GM18507 (cell line): ENCODE measurements at regions not wholly inside any gene's neighbourhood (a gene's known extent, or its start where the extent isn't known, plus 50 kb on each side); places are given as distances from the start of the nearest gene placed in this dataset.

Experiments
- DNase-seq: peaks from one replicate; pipeline ENCODE4 v3.0.0; 2011; ENCODE audit warnings: low read depth; ENCODE audit not compliant: insufficient read length; ENCODE audit errors: extremely low spot score
- FAIRE-seq: peaks from 2 replicates; lab custom pipeline; 2011; peaks lifted over from hg19 to GRCh38; lab: Jason Lieb, UNC

DNA sequence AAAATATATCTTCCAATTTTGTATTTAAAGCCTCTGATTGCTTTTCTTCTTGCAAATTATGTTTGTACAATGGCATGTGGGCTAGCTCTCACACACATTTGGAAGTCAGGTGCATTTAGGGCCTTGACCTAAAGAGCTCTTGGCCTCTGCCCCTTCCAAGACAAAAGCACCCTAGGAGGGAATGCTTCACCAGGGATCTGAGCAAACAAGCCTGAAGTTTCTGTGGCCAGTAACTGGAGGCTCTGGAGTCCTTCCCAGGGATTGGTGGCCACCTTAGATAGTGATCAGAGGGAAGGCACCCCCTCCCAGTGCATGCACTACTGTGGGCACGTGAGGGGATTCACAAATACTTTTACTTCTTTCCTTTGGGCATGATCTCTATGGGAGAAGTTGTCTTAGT lies 60.3 kb upstream of the DIPK2B start:
- FAIRE-seq (no peak), DNase-seq (no peak)

DNA sequence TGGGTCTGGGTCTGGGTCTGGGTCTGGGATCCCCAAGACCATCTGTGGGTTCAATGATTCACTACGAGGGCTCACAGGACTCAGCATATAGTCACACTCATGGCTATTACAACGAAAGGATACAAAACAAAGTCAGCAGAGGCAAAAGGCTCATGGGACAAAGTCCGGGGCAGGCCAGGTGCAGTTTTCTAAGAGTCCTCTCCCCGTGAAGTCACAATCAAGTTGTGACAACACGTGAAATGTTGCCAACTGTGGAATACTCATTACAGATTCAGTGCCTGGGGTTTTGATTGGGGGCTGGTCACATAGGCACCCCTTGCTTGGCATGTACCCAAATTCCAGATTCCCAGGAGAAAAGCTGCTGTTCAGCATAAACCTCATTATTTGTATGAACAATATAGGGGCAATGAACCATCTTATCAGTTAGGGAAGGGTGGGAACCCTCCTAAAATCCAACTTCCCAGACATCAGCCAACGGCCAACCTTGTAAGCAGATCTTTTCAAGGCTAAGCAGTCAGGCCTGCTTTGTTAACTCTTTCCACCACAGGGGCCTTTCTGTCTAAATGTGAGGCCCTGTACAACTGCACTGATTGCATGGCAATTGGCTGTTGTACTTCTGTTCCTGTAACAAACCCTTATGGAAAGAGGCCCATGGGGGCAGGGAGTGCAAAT lies 58.2 kb upstream of the DIPK2B start:
- FAIRE-seq = no peak
- DNase-seq = no peak
